GM12878 (cell line): ENCODE measurements at regions not wholly inside any gene's neighbourhood (a gene's known extent, or its start where the extent isn't known, plus 50 kb on each side); places are given as distances from the start of the nearest gene placed in this dataset.

Experiments
- CREB1 ChIP-seq: IDR thresholded peaks from 2 replicates; pipeline ENCODE4 v1.6.1; 2012; ENCODE audit warnings: low read depth, mild to moderate bottlenecking, inconsistent platforms
- FOS ChIP-seq: IDR thresholded peaks from 3 replicates; pipeline ENCODE4 v1.6.1; 2011; ENCODE audit warnings: borderline replicate concordance; ENCODE audit not compliant: insufficient read length; ENCODE audit errors: extremely low read depth
- POLR2A ChIP-seq: IDR thresholded peaks from 2 replicates; pipeline ENCODE4 v1.6.1; 2011; ENCODE audit warnings: low read depth, mild to moderate bottlenecking, low read length
- PRDM15 ChIP-seq: fragments of 450-650 bp; formaldehyde crosslinking; IDR thresholded peaks from 2 replicates; pipeline ENCODE4 v1.4.0; 2020; ENCODE audit warnings: mild to moderate bottlenecking, moderate library complexity
- RAD21 ChIP-seq: IDR thresholded peaks from 2 replicates; pipeline ENCODE4 v1.6.1; 2011; ENCODE audit warnings: mild to moderate bottlenecking, low read depth, low read length, moderate library complexity; ENCODE audit not compliant: insufficient read depth

GRCh38 chr7:25652366-25652765 lies 424.1 kb upstream of the NPVF start:
- TF ChIP-seq POLR2A (no peak), PRDM15 (CRISPR knock-in tag) (no peak), FOS (no peak), RAD21 (no peak), CREB1 (no peak)
